NCI-H187 treated with DMSO at 0.1 percent for 48 hours (cell line): ENCODE measurements at regions not wholly inside any gene's neighbourhood (a gene's known extent, or its start where the extent isn't known, plus 50 kb on each side); places are given as distances from the start of the nearest gene placed in this dataset.
"Not testable (repeated sequence)": the region's sequence is repeated elsewhere in the genome, so short reads cannot be mapped to it uniquely, and the experiment has no call there.

Experiments used
- DNase-seq: peaks from one replicate; lab custom pipeline; 2025; lab: John Stamatoyannopoulos, UW

DNA sequence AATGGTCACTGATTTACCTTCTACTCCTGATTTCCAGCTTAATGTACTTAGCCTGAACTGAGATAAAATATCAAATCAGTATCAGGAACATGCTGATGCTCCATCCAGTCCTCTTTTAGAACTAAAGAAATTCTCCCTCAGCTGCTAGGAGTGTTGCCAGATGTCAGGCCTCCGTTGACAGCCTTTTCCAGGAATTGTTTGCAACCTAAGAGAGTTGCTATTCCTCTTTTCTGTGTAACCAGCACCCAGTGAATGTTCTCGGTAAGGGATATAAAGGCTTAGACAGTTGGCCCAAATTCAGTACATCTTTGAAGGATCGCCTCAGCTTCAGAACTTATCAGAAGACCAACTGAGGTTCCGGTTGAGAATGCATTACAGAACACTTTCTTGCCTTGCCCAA is 559.0 kb downstream of the PCDH17 start:
- DNase-seq, result no peak

GRCh38 chr13:58191754-58192153 is 560.2 kb downstream of the PCDH17 start:
- no peak for DNase-seq

DNA sequence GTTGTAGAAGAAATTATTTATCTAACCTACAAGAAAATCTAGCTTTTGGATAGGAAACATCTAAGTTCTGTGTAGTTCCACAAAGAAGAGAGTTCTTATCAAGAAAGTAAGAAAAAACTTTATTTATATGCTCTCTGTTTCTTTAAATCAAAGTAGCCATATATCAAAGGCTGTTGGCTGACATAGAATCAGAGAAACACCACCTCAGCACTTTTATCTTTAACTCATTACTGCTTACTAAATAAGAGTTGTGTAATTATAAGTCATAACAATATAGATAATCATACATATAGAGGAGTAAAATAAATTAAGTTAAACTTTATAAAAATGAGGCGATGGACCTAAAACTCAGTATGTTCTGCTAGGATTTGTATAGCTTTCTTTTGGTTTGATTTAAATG is 570.6 kb downstream of the PCDH17 start:
- DNase-seq, result no peak

DNA sequence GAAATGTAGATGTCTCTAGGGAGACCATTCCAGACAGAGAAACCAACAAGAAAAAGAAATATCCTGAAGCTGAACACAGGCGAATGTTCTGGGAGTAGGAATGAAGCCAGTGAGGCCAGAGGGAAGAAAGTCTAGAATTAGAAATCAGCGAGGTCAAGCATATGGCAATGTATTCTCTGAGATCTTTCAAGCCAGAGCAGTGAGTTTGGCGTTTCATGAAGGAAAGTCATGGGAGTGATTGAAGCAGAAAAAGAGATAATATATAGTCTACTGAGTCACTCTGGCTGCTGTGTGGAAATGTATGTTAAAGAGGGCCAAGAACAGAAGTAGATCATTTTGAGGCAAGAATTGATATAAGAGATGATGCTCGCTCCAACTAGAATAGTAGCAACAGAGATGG is 576.0 kb downstream of the PCDH17 start:
- no peak for DNase-seq

- DNase-seq, result no peak
These were observed 603.9 kb downstream of the PCDH17 start for GRCh38 chr13:58235454-58235853.

GRCh38 chr13:58238972-58239773 is 607.6 kb downstream of the PCDH17 start:
- no peak for DNase-seq

DNA sequence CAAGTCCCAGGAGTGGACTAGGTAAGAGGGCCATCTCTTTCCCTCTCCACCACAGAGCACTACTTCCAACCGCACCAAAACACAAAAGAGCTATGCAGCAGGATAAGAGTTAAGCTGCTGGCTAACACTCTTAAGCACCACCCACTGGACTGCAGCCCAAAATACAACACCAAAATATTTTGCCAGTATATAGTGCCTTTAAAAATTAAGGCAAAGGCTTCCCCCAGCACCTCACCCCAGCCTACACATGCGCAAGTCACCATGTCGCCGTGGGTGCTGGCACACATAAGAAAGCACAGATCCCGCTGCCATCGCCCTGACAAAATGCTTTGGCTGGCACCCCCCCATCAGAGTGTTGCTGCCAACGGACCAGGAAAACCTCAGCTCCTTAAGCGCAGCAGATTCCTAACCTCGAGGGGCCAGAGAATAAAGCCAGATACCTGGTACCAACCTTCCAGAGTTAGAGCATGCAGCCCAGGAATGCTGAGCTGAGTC is 608.3 kb downstream of the PCDH17 start:
- no peak for DNase-seq

DNA sequence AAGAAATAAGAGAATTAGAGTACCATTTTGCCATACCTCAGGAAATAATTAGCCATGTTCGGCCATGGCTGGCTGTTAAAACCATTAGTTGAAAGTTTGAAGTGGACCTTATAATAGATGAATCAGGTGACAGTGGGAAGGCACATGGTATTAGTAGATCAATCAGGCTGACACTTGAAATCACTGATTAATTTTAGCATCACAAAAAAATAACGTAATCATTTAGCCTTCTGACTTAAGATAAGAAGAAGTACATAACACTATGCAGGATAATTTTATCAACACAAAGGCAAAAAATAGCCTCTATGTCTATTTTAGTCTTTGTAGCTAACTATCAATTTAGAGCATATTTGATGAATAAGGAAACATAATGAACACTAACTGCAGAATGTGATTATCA is 615.5 kb downstream of the PCDH17 start:
- DNase-seq, result no peak

DNA sequence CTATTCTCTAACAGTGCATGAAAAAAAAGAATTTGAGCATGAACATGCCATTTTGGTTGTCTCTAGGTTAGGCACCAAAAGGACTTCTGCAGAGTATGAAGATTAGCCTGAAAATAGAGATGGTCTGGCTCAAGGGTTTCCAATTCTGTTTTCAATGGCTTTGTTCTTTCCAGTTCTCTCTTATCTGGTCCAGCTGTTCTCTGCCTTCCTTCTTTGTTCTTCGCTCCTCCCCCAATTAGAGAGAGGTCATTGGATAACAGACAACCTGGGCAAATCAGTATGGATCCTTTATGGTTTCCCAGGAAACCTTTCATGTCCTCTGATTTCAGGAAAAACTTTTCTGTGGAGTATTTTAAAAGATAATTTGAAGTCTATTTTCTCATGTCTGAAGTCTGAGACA is 623.4 kb downstream of the PCDH17 start:
- DNase-seq, result no peak

DNA sequence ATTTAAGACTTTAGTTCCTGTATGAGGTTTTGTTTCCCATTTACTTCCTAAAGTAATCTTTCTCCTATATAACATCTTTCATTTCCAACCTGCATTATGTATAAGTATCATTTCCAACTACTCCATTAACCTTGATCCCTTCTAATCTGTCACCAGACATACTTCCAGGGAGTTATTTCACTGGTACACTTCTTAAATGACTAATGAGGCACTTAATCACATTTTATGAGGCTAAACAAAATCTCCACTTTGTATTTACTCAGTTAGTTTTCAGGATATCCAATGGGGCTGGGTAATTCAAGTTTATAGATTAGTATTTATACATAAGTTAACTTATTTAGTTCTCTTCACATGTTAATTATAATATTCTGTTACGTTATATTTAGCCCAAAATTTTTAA is 634.7 kb downstream of the PCDH17 start:
- DNase-seq, result no peak

DNA sequence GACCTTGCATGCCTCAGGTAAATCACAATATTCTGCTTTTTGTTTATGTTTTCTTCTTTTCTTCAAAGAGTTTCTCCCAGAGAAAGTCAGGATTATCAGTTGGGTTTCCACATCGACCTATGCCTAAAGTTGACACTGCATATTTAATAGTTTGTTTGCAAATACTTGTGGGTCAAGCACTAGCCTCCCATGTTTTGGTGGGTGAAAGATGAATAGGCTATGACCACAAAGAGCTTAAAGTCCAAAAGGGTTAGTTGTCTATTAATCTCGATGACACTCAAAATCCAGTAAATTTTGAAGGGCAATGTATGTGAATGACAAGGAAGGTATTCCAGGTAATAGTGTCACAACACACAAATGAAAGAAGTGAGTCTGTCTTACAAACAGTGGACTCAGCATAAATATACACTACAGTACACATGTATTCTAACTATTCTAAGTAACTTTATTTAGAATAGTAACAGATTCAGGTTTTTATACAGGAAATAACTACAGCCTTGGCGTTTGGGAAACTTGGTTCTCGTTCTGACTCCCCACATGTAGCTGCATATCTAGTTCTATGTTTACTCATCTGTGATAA is 667.1 kb downstream of the PCDH17 start:
- DNase-seq, result no peak

GRCh38 chr13:58300224-58300623 is 668.7 kb downstream of the PCDH17 start:
- no peak for DNase-seq

GRCh38 chr13:58300974-58301681 is 669.6 kb downstream of the PCDH17 start:
- DNase-seq, result no peak

GRCh38 chr13:58302349-58302748 is 670.8 kb downstream of the PCDH17 start:
- no peak for DNase-seq

DNA sequence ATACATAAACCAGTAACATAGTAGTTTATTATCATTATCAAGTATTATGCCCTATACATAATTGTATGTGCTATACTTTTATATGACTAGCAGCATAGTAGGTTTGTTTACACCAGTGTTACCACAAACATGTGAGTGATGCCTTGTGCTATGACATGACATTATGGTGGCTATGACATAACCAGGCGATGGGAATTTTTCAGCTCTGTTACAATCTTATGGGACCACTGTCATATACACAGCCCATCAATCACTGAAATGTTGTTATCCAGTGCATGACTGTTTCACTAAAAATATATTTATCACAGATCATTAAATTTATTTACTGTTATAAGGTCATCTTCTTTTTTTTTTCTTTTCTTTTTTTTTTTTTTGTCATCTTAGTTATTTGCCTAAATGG is 674.5 kb downstream of the PCDH17 start:
- no peak for DNase-seq

- no peak for DNase-seq
These were observed 681.7 kb downstream of the PCDH17 start for GRCh38 chr13:58313219-58313618.

GRCh38 chr13:58318495-58319167 is 687.1 kb downstream of the PCDH17 start:
- DNase-seq, result no peak

DNA sequence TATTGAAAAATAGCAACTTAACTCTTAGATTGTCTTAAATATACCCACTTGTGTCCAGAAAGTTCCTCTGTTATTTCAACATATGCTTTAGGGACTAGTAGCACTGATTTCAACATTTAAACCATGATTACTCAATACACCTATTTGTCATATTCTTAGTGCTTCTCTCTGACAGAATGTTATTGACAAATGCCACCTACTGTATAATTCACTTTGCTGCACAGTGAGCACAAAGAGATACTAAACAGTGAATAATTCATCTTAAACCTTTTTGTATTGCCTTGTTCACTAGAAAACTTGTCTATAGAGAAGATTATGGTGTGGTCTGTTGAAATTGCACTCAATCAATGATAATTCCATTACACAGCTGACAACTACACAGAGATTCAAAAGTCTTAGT is 692.6 kb downstream of the PCDH17 start:
- no peak for DNase-seq

DNA sequence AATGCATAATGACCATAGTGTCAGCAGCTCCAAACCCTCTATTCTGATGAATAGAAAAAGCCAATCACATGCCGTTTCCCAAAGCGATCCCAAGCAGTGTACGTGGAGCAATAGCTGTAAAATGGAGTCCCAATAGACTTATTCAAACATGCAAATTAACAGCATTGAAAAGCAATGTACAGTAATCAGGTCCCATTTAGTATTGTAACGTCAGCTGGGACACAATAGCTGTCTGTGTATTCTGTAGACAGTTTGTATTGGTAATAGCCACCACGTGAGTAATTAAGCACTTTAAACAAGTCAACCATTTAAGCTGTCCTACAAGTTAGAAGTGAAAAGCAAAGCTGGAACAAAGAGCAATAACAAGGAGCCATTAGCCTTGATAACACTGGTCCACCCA is 698.2 kb downstream of the PCDH17 start:
- no peak for DNase-seq

DNA sequence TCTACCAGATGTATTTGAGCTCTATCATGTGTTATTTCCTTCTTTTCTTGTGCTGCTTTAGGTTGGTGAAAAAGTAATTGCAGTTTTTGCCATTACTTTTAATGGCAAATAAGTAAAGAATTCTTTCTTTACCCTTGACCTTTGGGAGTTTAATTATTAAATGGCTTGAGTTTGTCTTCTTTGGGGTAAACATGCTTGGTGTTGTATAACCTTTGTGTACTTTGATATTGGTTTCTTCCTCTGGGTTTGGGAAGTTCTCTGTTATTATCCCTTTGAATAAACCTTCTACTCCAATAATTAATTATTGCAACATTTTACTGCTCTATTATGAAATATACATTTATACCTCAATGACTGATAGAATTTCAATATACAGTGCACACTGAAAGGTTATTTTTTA is 709.4 kb downstream of the PCDH17 start:
- no peak for DNase-seq

DNA sequence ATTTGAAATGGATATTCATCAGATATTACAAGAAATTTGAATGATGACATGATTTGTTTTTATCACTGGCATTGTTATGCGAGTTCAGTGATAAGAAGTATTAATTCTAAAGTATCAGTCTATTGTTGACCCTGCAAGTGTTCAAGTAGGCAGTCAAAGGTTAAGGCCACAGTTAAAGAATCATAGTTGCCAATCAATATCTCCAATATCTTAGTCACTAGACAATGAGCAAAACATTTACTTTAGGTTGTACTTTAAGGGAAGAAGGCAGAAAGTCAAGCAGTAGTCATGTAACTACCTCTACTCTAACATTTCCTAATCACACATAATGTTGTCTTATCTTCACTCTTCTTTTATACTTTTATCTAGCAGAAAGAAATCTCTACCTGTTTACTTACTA is 709.8 kb downstream of the PCDH17 start:
- no peak for DNase-seq

DNA sequence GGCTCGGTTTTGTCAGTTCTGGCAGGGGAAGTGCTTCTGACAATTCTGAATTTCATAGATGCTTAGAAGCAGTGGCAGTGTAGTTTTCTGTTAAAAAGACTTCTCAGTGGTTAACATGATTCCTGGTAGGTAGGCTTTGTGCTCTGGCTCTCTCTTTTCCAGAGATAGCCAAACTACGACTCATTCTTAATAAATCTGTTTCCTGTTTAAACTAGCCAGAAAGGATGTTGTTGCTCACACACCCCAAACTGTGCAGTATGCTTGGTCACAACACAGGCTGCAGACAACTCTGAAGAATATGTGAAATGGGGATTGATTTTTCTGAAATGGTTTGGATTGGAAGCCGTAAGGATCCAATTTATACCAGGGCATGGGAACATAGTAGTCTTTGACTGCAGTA is 711.5 kb downstream of the PCDH17 start:
- DNase-seq, result no peak

- not testable (repeated sequence) for DNase-seq
These were observed 720.6 kb downstream of the PCDH17 start for GRCh38 chr13:58352100-58352499.
